ENCODE measurements at regions not wholly inside any gene's neighbourhood (a gene's known extent, or its start where the extent isn't known, plus 50 kb on each side); places are given as distances from the start of the nearest gene placed in this dataset.

DNA sequence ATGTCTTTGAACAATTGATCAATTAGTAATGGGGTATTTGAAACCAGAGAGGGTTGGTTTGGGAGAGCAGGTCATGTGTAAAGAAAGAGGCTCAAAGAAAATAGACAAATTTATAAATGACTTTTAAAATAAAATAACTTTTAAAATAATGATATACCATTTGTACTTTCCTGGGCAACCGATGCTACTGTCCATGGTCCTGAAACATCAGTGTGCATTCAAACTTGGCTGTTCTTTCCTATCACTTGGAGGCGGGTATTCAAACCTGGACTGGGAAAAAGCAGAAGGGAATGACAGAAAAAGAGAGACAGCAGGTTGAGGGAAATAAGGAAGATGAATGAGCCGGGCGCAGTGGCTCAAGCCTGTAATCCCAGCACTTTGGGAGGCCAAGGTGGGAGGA lies 1446.4 kb upstream of the WWC1 start:
- H3K4me1 Mint-ChIP-seq = no peaks in the 10 kb centered on the region
- no peak overlapping the region for H3K27ac Mint-ChIP-seq
- POLR2A ChIA-PET = interaction anchor here (0.5 to 0.7 kb wide), 3 partner anchors 55 to 815 kb away, joined by 3 to 5 read pairs (median 5); no protein-coding TSS in a partner anchor
- TF ChIP-seq, protein P1, sequence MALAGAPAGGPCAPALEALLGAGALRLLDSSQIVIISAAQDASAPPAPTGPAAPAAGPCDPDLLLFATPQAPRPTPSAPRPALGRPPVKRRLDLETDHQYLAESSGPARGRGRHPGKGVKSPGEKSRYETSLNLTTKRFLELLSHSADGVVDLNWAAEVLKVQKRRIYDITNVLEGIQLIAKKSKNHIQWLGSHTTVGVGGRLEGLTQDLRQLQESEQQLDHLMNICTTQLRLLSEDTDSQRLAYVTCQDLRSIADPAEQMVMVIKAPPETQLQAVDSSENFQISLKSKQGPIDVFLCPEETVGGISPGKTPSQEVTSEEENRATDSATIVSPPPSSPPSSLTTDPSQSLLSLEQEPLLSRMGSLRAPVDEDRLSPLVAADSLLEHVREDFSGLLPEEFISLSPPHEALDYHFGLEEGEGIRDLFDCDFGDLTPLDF (CRISPR knock-in tag; IDR thresholded peaks at IDR 0.05) = no peak
- no peak for TF ChIP-seq CREB1 (CRISPR knock-in tag; IDR thresholded peaks at IDR 0.05)
- TF ChIP-seq TEAD4 (CRISPR knock-in tag; IDR thresholded peaks at IDR 0.05) = no peak
- TF ChIP-seq, protein P2, sequence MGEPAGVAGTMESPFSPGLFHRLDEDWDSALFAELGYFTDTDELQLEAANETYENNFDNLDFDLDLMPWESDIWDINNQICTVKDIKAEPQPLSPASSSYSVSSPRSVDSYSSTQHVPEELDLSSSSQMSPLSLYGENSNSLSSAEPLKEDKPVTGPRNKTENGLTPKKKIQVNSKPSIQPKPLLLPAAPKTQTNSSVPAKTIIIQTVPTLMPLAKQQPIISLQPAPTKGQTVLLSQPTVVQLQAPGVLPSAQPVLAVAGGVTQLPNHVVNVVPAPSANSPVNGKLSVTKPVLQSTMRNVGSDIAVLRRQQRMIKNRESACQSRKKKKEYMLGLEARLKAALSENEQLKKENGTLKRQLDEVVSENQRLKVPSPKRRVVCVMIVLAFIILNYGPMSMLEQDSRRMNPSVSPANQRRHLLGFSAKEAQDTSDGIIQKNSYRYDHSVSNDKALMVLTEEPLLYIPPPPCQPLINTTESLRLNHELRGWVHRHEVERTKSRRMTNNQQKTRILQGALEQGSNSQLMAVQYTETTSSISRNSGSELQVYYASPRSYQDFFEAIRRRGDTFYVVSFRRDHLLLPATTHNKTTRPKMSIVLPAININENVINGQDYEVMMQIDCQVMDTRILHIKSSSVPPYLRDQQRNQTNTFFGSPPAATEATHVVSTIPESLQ (CRISPR knock-in tag; IDR thresholded peaks at IDR 0.05) = no peak
- TF ChIP-seq TCF7 (CRISPR knock-in tag; IDR thresholded peaks at IDR 0.05; ENCODE audit: low read depth) = no peak
- no peak for TF ChIP-seq FOXP1 (CRISPR knock-in tag; IDR thresholded peaks at IDR 0.05; ENCODE audit: borderline replicate concordance)
- TF ChIP-seq ZNF416 (CRISPR knock-in tag; IDR thresholded peaks at IDR 0.05) = no peak
- TF ChIP-seq CREM (CRISPR knock-in tag; IDR thresholded peaks at IDR 0.05) = no peak
- TF ChIP-seq TP53 (CRISPR knock-in tag; IDR thresholded peaks at IDR 0.05) = no peak
- TF ChIP-seq JAZF1 (CRISPR knock-in tag; IDR thresholded peaks at IDR 0.05) = no peak
- no peak for TF ChIP-seq PRRX2 (CRISPR knock-in tag; IDR thresholded peaks at IDR 0.05)
- TF ChIP-seq NR3C1 (CRISPR knock-in tag; conservative IDR thresholded peaks at IDR 0.05; ENCODE audit: low read depth) = no peak
- no peak for TF ChIP-seq ESRRA (CRISPR knock-in tag; IDR thresholded peaks at IDR 0.05; ENCODE audit: borderline replicate concordance)
- H3K9me3 Mint-ChIP-seq = peaks cover 16% of the 10 kb centered on the region
- H3K36me3 Mint-ChIP-seq = peaks cover 2% of the 10 kb centered on the region; the same call in 1 of the 2 replicates
- ATAC-seq (no peak), DNase-seq (ENCODE audit: low spot score) (peak; percentile 28)
- CTCF ChIA-PET = no interaction called here
- H3K4me3 Mint-ChIP-seq = no peak overlapping the region
- H3K27me3 Mint-ChIP-seq (ENCODE audit: low read depth) = no peaks in the 10 kb centered on the region

DNA sequence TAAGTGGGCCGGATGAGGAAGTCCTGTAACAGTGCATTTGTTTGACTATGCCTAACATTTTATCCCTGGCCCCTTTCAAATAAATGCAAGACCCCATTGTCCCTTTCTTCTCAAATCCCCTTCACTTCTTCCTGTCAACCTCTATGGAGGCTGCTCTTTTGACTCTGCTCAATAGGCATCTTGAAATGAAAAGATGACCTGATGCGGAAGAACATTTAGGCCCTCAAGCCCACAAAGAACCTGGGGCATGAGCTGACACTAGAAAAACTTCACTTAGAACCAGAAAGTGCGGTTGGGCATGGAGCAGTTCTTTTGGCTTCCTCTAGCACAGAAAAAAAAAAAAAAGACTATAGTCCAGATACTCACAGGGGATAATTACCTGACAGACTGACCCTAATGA lies 1434.7 kb upstream of the WWC1 start:
- CTCF ChIA-PET = no interaction called here
- no peak for ATAC-seq

More for the DNA sequence above, 1434.7 kb upstream of the WWC1 start:
- POLR2A ChIA-PET = no interaction called here
- H3K4me3 Mint-ChIP-seq = no peak overlapping the region
- H3K36me3 Mint-ChIP-seq = no peaks in the 10 kb centered on the region
- TF ChIP-seq, protein P3, sequence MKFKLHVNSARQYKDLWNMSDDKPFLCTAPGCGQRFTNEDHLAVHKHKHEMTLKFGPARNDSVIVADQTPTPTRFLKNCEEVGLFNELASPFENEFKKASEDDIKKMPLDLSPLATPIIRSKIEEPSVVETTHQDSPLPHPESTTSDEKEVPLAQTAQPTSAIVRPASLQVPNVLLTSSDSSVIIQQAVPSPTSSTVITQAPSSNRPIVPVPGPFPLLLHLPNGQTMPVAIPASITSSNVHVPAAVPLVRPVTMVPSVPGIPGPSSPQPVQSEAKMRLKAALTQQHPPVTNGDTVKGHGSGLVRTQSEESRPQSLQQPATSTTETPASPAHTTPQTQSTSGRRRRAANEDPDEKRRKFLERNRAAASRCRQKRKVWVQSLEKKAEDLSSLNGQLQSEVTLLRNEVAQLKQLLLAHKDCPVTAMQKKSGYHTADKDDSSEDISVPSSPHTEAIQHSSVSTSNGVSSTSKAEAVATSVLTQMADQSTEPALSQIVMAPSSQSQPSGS (CRISPR knock-in tag; IDR thresholded peaks at IDR 0.05; ENCODE audit: borderline replicate concordance, low read depth) = no peak
- TF ChIP-seq ESRRA (CRISPR knock-in tag; IDR thresholded peaks at IDR 0.05; ENCODE audit: borderline replicate concordance) (no peak), NR1H2 (CRISPR knock-in tag; IDR thresholded peaks at IDR 0.05) (no peak), IRF2 (CRISPR knock-in tag; IDR thresholded peaks at IDR 0.05; ENCODE audit: borderline replicate concordance, low read depth) (no peak), MLX (CRISPR knock-in tag; IDR thresholded peaks at IDR 0.05) (no peak), FOXP1 (CRISPR knock-in tag; IDR thresholded peaks at IDR 0.05; ENCODE audit: borderline replicate concordance) (no peak), HMGA2 (CRISPR knock-in tag; IDR thresholded peaks at IDR 0.05) (no peak), ZNF396 (CRISPR knock-in tag; IDR thresholded peaks at IDR 0.05; ENCODE audit: borderline replicate concordance) (no peak), JAZF1 (CRISPR knock-in tag; IDR thresholded peaks at IDR 0.05) (no peak), IRF1 (CRISPR knock-in tag; IDR thresholded peaks at IDR 0.05) (no peak), ZNF138 (CRISPR knock-in tag; conservative IDR thresholded peaks at IDR 0.05) (no peak)
- TF ChIP-seq, protein P4, sequence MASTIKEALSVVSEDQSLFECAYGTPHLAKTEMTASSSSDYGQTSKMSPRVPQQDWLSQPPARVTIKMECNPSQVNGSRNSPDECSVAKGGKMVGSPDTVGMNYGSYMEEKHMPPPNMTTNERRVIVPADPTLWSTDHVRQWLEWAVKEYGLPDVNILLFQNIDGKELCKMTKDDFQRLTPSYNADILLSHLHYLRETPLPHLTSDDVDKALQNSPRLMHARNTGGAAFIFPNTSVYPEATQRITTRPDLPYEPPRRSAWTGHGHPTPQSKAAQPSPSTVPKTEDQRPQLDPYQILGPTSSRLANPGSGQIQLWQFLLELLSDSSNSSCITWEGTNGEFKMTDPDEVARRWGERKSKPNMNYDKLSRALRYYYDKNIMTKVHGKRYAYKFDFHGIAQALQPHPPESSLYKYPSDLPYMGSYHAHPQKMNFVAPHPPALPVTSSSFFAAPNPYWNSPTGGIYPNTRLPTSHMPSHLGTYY (CRISPR knock-in tag; IDR thresholded peaks at IDR 0.05) = no peak
- TF ChIP-seq, protein P5, sequence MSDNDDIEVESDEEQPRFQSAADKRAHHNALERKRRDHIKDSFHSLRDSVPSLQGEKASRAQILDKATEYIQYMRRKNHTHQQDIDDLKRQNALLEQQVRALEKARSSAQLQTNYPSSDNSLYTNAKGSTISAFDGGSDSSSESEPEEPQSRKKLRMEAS (CRISPR knock-in tag; IDR thresholded peaks at IDR 0.05) = no peak
- TF ChIP-seq, protein P1 (CRISPR knock-in tag; IDR thresholded peaks at IDR 0.05) = no peak
- TF ChIP-seq, protein P6, sequence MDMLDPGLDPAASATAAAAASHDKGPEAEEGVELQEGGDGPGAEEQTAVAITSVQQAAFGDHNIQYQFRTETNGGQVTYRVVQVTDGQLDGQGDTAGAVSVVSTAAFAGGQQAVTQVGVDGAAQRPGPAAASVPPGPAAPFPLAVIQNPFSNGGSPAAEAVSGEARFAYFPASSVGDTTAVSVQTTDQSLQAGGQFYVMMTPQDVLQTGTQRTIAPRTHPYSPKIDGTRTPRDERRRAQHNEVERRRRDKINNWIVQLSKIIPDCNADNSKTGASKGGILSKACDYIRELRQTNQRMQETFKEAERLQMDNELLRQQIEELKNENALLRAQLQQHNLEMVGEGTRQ (CRISPR knock-in tag; IDR thresholded peaks at IDR 0.05) = no peak
- TF ChIP-seq, protein P7, sequence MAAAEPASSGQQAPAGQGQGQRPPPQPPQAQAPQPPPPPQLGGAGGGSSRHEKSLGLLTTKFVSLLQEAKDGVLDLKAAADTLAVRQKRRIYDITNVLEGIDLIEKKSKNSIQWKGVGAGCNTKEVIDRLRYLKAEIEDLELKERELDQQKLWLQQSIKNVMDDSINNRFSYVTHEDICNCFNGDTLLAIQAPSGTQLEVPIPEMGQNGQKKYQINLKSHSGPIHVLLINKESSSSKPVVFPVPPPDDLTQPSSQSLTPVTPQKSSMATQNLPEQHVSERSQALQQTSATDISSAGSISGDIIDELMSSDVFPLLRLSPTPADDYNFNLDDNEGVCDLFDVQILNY (CRISPR knock-in tag; IDR thresholded peaks at IDR 0.05) = no peak
- no peak for DNase-seq (ENCODE audit: low spot score)
- no peak overlapping the region; the same call in 1 of the 2 replicates for H3K27ac Mint-ChIP-seq
- no peaks in the 10 kb centered on the region for H3K9me3 Mint-ChIP-seq
- H3K27me3 Mint-ChIP-seq (ENCODE audit: low read depth) = no peaks in the 10 kb centered on the region
- H3K4me1 Mint-ChIP-seq = peaks cover 5% of the 10 kb centered on the region; the same call in 1 of the 2 replicates
